HG02884 (cell line): ENCODE measurements at regions not wholly inside any gene's neighbourhood (a gene's known extent, or its start where the extent isn't known, plus 50 kb on each side); places are given as distances from the start of the nearest gene placed in this dataset.
A peak's percentile ranks its signal among the peaks of the same experiment; 100 is the strongest.

ENCODE experiments used
- ATAC-seq: cut with Tn5 transposase; IDR thresholded peaks from one replicate; pipeline ENCODE4 v1.9.1; 2021; ENCODE audit warnings: mild to moderate bottlenecking, moderate library complexity; ENCODE audit not compliant: unreplicated experiment

DNA sequence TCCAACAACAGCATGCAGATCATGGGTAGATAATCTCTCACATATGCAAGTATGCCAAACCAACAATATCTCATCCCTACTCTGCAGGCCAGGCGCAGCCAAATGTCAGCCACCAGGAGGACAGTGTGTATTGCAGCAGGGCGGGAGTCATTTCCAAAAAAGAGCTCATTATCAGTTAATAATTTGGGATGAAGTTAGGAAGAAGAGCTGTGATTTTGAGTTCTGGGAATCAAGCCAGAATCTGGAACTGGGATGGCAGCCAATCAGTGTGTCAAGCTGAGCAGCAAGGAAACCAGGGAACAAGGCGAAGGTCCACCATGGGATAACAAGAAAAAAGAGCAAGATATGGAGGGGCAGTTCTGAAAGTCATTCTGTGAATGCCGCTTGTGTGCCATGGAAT, 88.2 kb upstream of the CAMK2D start:
- no peak for ATAC-seq

DNA sequence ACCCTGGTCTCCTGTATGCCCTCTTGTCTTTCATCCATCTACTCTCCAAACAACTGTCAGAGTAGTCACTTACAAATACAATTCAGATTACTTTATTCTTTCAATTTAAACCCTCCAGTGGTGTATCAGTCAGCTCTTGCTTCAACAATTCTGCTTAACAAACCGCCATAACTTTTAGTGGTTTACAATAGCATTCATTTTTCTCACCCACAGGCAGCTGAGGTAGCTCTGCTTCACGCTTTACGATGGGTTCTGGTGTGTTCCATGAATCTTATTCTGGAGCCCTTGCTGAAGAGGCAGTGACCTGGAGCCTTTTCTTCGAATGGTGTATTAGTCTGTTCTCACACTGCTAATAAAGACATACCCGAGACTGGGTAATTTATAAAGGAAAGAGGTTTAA, 86.2 kb upstream of the CAMK2D start:
- no peak for ATAC-seq

DNA sequence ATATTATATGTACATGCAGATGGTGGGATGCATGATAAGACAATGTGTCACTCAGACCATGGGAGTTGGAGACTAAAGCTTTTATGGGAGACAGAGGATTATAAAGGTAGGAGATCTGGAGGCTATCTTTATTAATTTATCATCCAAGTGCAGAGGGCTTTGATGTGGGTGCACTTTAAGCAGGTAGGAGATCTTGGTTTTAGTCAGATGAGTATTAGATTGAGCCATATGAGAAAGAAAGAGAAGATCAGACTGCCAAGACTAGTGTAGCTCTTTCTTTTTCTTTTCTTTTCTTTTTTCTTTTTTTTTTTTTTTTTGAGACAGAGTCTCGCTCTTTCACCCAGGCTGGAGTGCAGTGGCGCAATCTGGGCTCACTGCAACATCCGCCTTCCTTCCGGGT, 84.9 kb upstream of the CAMK2D start:
- ATAC-seq: no peak

DNA sequence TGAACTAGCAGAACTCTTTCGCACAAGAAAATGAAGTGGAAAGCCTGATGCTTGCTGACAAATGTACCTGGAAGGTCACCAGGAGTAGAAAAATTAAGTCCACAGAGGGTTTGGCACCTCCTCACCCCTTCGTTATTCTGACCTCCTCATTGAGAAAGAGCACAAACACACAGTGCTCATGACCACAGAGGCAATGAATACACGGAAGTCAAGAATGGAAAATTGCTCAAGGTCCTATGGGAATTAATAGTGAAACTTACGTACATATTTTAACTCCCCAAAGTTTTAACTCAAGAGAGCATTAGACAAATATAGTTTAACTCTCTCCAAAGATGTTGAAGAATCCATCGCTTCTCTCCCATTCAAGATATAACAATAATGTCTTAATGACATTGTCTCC, 83.6 kb upstream of the CAMK2D start:
- ATAC-seq: no peak

DNA sequence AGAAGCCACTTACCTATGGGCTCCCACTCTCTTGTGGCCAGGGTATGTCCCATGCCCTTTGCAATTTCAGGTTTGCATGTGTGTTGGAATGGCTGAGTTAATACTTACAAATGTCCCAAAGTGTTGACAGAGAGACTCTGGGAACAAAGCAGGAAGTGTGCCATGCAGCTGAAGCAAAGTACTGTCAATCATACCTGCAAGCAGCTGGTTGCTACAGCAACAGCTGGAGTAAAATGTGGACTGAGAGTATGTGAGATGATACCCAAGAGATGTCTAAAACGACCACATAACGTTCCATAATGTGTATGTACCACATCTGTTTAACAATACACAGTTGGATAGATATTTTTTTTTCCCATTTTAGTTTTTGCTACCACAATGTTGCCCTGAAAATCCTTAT, 82.8 kb upstream of the CAMK2D start:
- no peak for ATAC-seq

DNA sequence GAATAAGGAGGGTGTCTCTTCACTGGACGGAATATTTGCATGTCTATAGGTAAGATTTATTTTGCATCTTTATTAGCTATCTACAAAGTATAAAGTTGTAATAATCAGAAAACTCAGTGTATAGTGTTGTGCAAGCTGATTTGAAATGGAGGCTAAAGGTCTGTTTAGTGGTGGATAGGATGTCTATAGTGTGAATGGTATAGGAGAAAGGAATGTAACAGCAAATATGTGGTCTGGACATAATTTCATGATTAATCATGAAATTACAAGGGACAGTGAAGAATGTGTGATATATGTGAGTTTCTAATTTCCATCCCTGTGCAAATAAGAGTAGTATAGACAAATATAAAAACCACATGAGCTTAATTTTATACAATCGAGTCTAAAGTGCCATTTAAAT, 79.3 kb upstream of the CAMK2D start:
- ATAC-seq: no peak

DNA sequence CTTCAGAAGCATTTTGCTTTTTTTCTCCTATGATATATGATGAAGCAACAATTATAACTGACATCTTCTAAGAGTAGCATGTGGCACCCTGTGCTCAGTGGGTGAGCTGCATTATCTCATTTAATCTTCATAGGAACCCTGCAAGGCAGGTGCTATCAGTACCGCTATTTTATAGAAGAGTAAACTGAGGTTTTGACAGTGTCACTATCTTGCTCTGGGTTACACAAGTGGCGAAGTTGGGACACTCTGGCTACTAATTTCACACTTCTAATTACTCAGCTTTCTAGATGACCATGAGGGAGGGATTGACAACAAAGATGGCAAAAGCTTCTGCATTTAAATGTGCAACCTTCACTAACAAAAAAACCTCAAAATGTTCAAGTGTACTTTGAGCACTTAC, 76.9 kb upstream of the CAMK2D start:
- no peak for ATAC-seq

DNA sequence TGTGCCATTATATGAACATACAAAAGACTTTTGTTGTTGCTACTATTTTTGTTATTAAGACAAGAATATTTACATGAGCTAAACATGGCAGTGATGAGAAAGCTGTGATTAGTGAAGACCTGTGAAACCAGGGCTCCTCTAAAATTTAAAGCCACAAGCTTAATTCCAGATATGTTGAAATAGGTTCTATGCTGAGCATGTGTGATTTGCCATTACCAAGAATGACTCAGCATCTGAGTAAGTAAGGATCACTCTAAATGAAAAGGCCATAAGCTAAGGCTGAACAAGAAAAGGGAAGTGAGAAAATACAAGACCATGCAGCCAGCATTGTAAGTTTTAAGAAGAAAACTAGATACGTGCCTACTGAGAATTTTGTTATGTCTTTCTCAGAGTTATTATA, 75.9 kb upstream of the CAMK2D start:
- ATAC-seq: peak; percentile 100

DNA sequence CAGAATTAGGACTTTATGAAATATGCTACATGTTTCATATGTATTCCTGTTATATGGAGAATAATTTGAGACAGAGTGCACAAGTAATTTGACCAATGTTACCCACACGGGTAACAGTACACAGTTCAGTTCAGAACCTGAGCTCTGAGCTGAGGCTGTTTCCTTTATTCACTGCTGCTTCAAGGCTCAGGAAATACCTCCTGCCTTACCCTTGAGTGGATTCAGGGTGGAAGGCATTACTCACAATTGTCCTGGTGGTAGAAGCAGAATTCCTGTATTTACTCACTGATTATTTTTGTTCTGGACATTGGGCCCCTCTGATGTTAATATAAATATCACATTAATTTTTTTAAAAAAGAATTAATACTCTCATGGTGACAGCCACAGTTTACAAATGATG, 73.5 kb upstream of the CAMK2D start:
- no peak for ATAC-seq

DNA sequence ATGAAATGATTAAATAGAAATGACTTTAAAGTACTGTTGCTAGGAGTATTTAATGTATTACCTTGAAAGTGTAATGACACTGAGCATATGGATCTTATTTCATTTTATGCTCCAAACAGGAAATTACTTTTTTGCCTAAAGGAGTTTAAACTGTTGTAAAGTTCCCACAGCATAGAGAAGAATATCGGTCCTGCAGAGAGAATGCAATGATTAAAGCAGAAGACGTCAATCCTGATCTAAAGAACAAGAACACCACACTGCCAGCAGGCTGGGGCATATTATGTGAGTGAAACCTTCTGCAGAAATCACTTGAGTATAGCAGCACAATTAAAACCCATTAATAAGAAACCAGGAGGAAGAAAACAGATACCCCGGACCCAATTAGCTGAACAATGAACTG, 72.8 kb upstream of the CAMK2D start:
- ATAC-seq: no peak

DNA sequence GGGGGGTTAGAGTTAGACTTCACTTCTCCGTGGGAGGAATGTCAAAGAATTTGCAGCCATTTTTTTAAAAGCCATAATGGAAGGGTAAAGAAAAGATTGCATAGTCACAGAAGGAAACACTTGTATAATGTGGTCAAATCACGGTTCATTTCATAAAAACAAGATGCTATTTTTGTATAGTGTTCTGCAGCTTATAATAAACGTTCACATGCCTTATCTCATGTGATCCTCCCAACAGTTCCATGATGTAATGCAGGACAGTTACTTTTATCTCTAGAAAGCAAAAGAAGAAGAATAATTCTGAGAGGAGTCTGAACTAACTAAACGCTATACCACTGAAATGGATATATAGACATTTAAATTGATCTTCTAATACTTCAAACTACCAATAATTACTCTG, 71.3 kb upstream of the CAMK2D start:
- ATAC-seq: no peak

DNA sequence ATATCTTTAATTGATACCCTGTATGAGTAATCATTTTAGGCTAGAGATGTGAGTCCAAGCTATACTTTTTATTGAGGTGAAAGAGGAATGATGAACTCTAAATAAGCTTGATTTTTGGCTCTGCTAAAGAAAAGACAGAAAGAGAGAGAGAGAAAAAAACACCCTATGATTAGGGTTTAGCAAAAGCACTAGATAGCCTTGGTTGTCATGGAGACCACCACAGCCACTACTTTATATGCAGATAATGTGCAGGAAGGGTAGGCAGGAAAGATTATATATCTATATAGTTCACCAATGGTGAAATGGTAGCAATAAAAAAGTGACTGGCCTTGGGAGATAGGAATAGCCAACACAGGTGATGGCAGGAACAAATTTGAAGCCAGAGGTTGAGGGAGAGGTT, 69.9 kb upstream of the CAMK2D start:
- no peak for ATAC-seq

DNA sequence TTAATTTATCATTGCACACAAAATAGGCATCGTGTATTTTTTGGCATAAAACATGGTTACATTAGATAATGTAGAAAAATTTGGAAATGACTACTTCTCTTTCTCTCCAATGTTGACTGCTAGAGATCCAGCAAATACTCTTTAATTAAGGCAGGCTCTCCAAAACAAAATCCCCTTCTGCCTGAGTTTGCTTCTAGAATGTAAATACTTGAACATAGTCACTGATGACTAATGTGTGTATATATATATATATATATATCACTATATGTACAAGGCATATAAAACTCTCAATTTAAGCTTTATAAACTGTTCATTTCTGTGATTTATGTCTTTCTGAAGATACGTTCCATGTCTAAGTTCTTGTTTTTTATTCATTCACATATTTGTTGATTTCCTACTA, 67.2 kb upstream of the CAMK2D start:
- no peak for ATAC-seq

DNA sequence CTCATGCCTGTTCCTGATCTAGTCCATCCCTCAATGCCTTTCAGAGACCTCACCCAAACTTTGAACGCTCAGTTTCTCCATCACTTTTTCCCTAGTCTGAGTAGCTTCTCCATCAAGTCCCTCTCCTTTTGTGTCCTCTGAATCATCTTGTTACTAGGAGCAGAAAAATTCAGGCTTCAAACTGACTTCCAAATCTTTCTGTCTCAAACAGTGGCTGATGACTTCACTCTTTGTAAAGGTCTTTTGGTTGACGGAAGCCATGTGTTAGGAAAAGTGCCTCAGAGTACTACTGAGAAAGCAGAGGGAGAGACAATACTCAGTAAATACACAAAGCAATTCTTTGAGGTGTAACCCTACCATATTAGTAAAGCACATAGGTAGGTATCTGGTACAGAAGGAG, 65.7 kb upstream of the CAMK2D start:
- no peak for ATAC-seq

DNA sequence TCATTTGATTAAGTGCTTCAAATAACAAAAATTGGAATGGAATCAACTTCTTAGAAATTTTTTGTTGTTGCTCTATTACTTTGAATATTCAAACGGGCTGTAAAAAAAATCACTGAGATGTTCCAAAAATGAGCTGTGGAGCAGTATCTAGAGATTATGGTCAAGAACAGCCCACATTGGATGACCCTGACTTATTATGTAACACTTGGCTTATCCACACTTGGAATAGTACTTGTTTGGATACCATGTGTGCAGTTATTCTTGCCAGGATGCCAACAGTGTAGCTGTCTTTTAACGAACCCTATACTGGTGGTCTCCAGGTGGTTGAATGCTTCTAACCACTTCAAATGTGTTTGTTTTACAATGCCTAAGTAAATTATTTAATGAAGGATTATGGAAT, 64.9 kb upstream of the CAMK2D start:
- ATAC-seq: no peak

DNA sequence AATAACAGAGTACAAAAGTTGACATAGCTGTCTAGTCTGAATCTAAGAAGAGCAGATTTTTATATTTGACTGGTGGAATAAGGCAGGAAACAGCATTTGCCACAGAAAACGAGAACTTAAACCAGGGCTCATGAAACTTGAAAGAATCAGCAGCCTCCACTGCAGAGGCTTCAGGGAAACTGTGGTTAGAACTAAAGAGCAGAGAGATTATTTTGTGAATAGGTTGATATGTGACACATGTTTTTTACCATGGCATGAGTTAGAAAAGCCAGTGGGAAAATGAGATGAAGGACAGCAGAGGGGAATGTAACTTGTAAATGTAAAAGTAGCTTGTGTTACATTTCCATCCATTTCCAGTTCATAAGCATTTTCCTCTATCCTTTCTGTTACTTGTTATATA, 63.7 kb upstream of the CAMK2D start:
- peak; percentile 61 for ATAC-seq

DNA sequence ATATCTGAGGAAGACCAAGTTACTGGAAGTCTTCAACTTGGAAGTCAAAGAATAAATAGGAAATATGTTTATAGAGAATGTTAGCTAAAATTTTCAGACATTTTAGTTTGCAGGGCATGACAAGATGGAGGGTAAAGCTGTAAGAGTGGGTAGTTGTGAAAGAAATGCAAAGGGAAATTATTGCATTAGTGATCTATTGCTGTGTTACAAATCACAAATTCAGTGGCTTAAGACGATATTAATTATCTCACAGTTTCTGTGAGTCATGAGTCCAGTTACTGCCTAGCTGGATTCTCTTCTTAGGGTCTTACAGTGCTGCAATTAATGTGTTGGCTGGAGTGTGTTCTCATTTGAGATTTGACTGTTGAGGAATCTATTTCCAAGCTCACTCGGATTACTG, 62.9 kb upstream of the CAMK2D start:
- ATAC-seq: no peak

DNA sequence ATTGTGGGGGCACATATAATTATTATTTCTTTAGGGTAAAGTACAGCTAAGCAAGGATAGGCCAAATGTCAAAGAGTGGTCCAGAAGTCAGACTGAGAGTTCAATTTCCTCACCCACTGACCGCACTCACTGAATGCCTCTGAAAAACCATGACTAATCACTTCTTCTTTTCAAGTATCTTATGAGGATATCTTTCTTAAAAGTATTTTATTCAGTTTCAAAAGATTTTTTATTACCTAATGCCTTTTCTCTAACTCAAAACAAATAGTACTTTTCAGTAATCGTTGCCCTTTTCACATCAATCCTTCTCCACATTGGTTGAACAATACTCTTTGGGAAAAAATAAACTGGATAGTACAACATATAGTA, 61.7 kb upstream of the CAMK2D start:
- peak; percentile 59 for ATAC-seq

DNA sequence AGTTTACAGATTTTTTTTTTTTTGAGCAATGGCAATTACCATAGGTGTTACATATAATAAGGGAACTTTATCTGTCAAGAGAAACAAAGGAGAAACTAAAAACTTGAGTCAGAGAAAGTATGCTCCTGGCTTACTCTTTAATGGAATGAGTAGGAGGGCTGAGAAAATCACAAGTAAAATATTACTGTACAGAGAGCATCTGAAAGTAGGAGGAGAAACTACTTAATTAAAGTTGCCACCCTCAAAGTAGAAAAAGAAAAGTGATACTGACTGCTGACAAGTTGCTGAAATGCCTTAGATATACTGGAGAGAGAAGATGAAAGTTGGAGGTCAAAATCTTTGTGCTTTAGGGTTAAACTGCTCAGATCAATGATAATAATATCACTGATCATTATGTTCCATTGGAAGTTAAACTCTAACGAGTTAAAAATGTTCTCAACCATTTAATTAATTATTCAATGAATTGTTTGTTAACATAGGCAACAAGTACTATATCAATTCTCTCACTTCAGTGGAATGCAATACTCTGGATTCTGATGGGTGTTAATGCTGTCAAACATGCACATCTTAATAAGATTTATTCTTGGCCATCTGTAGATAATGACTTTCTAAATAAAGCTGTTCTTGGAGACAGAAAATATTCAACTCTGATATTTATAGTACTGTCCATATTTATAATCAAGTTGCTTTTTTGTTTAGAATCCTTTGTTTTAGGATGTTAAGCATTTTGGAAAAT, 61.2 kb upstream of the CAMK2D start:
- ATAC-seq: peak; percentile 74

DNA sequence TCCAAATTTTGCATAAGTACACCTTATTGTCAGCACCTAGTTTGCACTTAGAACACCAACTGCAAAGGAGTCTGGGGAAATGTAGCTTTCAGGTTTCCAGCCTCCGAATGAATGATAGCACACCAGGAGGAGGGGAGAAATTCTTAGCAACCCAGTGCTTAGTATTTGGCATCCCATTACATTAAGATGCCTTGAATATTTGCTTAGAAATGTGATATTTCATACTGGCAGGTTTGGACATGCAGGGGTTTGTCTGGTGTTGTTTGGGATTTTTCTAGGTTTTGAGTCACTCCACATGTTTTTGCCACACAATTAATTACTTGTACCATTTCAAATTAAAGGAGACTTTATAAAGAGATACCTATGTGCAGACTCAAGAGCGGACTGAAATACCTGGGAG, 60.3 kb upstream of the CAMK2D start:
- no peak for ATAC-seq

DNA sequence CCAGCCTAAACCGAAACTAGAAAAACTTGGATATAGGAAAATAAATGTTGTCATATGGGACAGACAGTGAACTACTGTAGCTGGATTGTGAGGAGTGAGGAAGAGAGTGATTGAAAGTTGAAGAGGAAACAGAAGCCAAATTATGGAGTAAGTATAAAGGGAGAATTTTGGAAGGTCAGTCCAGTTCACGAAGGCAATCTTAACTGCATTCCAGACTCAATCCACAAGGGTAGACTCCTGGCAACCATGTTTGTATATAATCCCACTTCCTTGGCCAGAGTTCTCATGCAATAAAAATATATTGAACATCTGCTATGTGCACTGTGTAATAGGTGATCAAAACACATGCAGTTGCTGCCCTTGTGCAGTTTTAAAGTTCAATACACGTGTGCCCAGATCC, 58.6 kb upstream of the CAMK2D start:
- no peak for ATAC-seq

DNA sequence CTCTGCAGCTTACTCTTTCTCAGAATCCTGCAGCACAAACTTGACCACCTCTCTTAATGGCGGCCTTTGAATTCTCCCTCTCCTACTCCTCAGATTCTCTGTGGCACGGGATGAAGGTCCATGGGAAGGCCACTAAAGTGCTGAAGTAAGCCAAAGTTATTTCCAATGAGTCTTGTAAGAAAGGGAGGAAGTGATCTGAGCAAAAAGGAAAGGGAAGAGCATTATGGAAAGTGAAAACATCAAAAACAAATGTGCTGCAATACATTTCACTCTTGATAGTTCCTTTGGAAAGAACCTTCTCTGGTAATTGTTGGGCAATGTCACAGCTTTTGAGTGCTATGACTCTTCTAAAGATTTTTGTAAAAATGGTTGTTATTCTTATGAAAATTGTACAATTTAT, 54.3 kb upstream of the CAMK2D start:
- ATAC-seq: no peak

DNA sequence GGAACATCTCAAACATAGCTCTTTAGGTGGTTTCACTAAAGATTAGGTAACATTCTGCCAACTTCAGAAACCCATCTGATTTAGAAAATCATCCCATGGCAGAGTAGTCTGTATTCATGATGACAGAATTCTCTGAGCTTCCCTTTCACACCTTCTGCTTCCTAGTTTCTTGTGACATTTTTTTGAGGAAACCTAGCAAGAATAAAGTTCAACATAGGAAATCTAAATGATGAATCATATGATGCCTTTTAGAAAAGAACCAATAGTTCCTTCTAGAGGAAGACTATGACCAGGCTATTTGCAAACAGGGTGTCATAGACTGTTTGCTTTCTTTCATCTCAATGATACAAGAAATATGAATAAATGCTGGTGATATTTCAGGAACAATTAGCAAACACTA, 49.8 kb upstream of the CAMK2D start:
- ATAC-seq: no peak
